Hindlimb muscle (tissue), 1 donor: ENCODE measurements at regions not wholly inside any gene's neighbourhood (a gene's known extent, or its start where the extent isn't known, plus 50 kb on each side); places are given as distances from the start of the nearest gene placed in this dataset.

Experiments
- DNase-seq: peaks from one replicate; pipeline ENCODE4 v3.0.0-alpha.2; 2013

DNA sequence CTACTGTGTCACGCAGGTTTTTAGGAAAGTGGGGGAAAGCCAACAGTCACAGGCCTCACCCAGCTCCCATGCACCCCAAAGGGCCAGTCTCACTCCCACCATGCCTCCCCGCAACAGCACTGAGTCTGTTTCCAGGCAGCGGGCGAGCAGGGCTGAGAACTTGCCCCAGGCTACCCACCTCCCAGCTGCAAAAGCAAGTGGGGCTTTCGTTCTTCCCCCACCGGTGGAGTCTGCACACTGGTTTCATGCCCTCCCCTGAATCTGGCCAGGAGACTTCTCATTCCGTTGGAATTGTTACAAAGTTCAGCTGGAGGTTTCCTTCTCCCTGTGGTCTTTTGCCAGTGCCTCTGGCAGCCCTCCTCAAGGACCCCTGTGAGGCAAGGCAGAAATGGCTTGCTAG is 53.6 kb upstream of the KCNJ15 start:
- DNase-seq, result no peak

DNA sequence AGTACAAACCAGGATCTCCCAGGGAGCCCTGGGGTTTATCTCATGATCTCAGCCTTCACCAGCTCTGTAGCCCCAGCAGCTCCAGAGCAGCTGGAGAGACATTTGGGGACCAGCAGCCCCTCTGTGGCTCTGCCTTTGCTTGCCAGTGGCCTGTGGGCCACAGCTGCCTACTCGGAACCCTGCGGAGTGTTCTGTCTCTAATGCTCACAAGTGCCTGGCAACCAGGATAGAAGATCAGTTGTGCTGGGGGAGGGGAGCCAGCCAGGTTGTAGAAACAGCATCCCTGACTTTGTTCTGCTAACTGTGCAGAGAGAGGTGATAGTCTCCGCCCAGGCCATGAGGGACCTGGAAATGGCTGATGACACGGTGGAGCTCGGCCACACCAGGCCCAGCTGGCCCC is 50.9 kb upstream of the KCNJ15 start:
- DNase-seq, result no peak

DNA sequence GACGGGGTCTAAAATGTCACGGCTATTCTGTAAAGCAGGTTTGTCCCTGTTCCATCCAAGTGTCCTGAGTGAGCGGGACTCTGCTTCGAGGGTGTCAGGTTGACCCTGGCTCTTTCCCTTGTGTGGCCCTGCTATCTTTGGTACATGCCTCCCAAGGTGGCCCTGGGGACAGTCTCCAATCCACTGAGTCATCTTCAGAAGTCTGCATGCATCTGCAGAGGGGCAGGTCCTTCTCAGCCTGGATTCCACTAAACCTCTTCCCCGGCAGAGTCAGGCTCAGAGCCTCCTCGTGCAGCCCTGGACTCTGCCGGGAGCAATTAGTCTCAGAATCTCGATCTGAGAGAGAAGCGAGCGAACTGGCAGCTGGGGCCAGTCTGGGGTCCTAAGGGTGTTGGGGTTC is 50.1 kb upstream of the KCNJ15 start:
- DNase-seq, result no peak
